Pancreas (tissue), 10 donors: ENCODE measurements at regions not wholly inside any gene's neighbourhood (a gene's known extent, or its start where the extent isn't known, plus 50 kb on each side); places are given as distances from the start of the nearest gene placed in this dataset.

Experiments used
- ATAC-seq, 4 donors: fragments of 200-7000 bp; cut with Tn5 transposase; one replicate each; pipeline versions ENCODE4 v1.8.0 to v1.9.1; 2020; ENCODE audit warnings: mild to moderate bottlenecking in 4 of 4, moderate library complexity in 4 of 4
- DNase-seq, 6 donors: peaks; one replicate each; pipeline ENCODE4 v3.0.0-alpha.2; 2020
- FAIRE-seq: peaks from 2 replicates; lab custom pipeline; 2012; peaks lifted over from hg19 to GRCh38; lab: Jason Lieb, UNC
- H3K27ac ChIP-seq, 4 donors: fragments of 200-600 bp; sonication (generic); 1 replicate in 3 of 4; 2 replicates in 1 of 4; pipeline versions ENCODE4 v1.5.0 to v1.8.0; 2020
- H3K27me3 ChIP-seq, 4 donors: fragments of 200-600 bp; one replicate each; pipeline ENCODE4 v1.8.0; 2021
- H3K36me3 ChIP-seq, 3 donors: fragments of 200-600 bp; sonication (generic) in 1 of 3; one replicate each; pipeline versions ENCODE4 v1.5.0 to v1.8.0; 2020 to 2021
- H3K4me1 ChIP-seq, 3 donors: fragments of 200-600 bp; one replicate each; pipeline ENCODE4 v1.8.0; 2021
- H3K4me3 ChIP-seq, 4 donors: fragments of 200-600 bp; sonication (generic) in 2 of 4; one replicate each; pipeline versions ENCODE4 v1.5.0 to v1.8.0; 2020 to 2021
- H3K9me3 ChIP-seq, 4 donors: fragments of 200-600 bp; one replicate each; pipeline ENCODE4 v1.8.0; 2021
- CTCF ChIP-seq, 4 donors: fragments of 200-600 bp; sonication (generic) in 3 of 4; IDR thresholded peaks; one replicate each; pipeline versions ENCODE4 v1.5.0 to v1.8.0; 2021; ENCODE audit warnings: antibody characterized with exemption in 4 of 4
- WGBS, 2 donors: extraction: QIAGEN DNeasy Blood & Tissue Kit; methylation state at CpG; one replicate each; pipeline ENCODE4 v1.1.7; 2013; 5-methylcytosine and 5-hydroxymethylcytosine counted together
- intact Hi-C, 3 donors: fragments of 100-400 bp; cut with DNase I; formaldehyde crosslinking; loops; one replicate each; pipeline versions ENCODE4 v1.11.1 to v1.14.2; 2022
- donor health status: healthy with polysubstance abuse.
- donor health status: DM: no; HTN: no; CAD: no; lungs with moderate emphysema.
- donor health status: DM: no; HTN: no; CAD: no.
- donor health status: control.
- donor health status: control.
- donor health status: Bipolar disorder and iron deficiency.
- donor health status: DM: yes; HTN: yes; CAD: no.
- donor health status: DM: no; HTN: no; CAD: no.
- donor health status: DM: no; HTN: no; CAD: no.
- donor health status: DM: yes; HTN: yes; CAD: no.

- FAIRE-seq (no peak), ATAC-seq (no peak), DNase-seq (no peak)
- no peaks in the 10 kb centered on the region for H3K27me3 ChIP-seq
- WGBS, 2 donors = 82 to 93% methylated on average over 2 of the region's 2 CpGs
- no peaks in the 10 kb centered on the region for H3K4me1 ChIP-seq
- H3K36me3 ChIP-seq = no peaks in the 10 kb centered on the region
- H3K27ac ChIP-seq = no peak overlapping the region
- intact Hi-C loops = no loop called here
- no peak overlapping the region for H3K4me3 ChIP-seq
- TF ChIP-seq CTCF (IDR thresholded peaks at IDR 0.05) = no peak
- no peaks in the 10 kb centered on the region for H3K9me3 ChIP-seq
Measured at GRCh38 chr4:120198411-120198810, 131.8 kb upstream of the MAD2L1 start.

- intact Hi-C loops = no loop called here
- no peak for DNase-seq
- Histone ChIP-seq H3K4me3 (no peak overlapping the region), H3K4me1 (no peaks in the 10 kb centered on the region), H3K36me3 (no peaks in the 10 kb centered on the region), H3K27me3 (no peaks in the 10 kb centered on the region), H3K27ac (no peak overlapping the region), H3K9me3 (no peaks in the 10 kb centered on the region)
- ATAC-seq = no peak
- no peak for FAIRE-seq
- 24 to 32% methylated on average over 1 of the region's 1 CpG for WGBS, 2 donors
- TF ChIP-seq CTCF (IDR thresholded peaks at IDR 0.05) = no peak
Measured at GRCh38 chr4:120177603-120178002, 111.0 kb upstream of the MAD2L1 start.

GRCh38 chr4:120175272-120175671 is 108.6 kb upstream of the MAD2L1 start:
- no peak overlapping the region for H3K4me3 ChIP-seq
- no peak for TF ChIP-seq CTCF (IDR thresholded peaks at IDR 0.05)
- FAIRE-seq = no peak
- H3K36me3 ChIP-seq = no peaks in the 10 kb centered on the region
- H3K27me3 ChIP-seq = no peaks in the 10 kb centered on the region
- no peak for DNase-seq
- H3K9me3 ChIP-seq = no peaks in the 10 kb centered on the region
- H3K27ac ChIP-seq = no peak overlapping the region
- no peak for ATAC-seq
- H3K4me1 ChIP-seq = no peaks in the 10 kb centered on the region
- intact Hi-C loops = no loop called here
- 68 to 77% methylated on average over 2 of the region's 2 CpGs for WGBS, 2 donors

- ATAC-seq = no peak
- Histone ChIP-seq H3K27me3 (no peaks in the 10 kb centered on the region), H3K27ac (no peak overlapping the region), H3K9me3 (no peaks in the 10 kb centered on the region), H3K4me1 (no peaks in the 10 kb centered on the region), H3K4me3 (no peak overlapping the region), H3K36me3 (no peaks in the 10 kb centered on the region)
- WGBS, 2 donors = 72 to 79% methylated on average over 2 of the region's 2 CpGs
- DNase-seq = no peak
- intact Hi-C loops = no loop called here
- no peak for TF ChIP-seq CTCF (IDR thresholded peaks at IDR 0.05)
- no peak for FAIRE-seq
Measured at GRCh38 chr4:120163895-120164294, 97.2 kb upstream of the MAD2L1 start.

- no peaks in the 10 kb centered on the region for H3K4me1 ChIP-seq
- 76% methylated on average over 3 of the region's 3 CpGs for whole genome bisulfite sequencing, 2 donors
- FAIRE-seq = no peak
- peaks cover 0 to 12% (median 0%) of the 10 kb centered on the region in 4 donors for H3K27me3 ChIP-seq
- TF ChIP-seq CTCF (IDR thresholded peaks at IDR 0.05) = no peak
- no peaks in the 10 kb centered on the region for H3K9me3 ChIP-seq
- ATAC-seq = no peak
- no peak for DNase-seq
- intact Hi-C loops = loop anchor here in 2 of 3 donors (10.0 kb wide), 1 partner anchor 936 kb away; no protein-coding TSS in a partner anchor
- H3K4me3 ChIP-seq = no peak overlapping the region
- H3K36me3 ChIP-seq = no peaks in the 10 kb centered on the region
- no peak overlapping the region for H3K27ac ChIP-seq
Measured at GRCh38 chr4:120158841-120159463, 92.3 kb upstream of the MAD2L1 start.
